ENCODE measurements at regions not wholly inside any gene's neighbourhood (a gene's known extent, or its start where the extent isn't known, plus 50 kb on each side); places are given as distances from the start of the nearest gene placed in this dataset.
"Not testable (repeated sequence)": the region's sequence is repeated elsewhere in the genome, so short reads cannot be mapped to it uniquely, and the experiment has no call there.

DNA sequence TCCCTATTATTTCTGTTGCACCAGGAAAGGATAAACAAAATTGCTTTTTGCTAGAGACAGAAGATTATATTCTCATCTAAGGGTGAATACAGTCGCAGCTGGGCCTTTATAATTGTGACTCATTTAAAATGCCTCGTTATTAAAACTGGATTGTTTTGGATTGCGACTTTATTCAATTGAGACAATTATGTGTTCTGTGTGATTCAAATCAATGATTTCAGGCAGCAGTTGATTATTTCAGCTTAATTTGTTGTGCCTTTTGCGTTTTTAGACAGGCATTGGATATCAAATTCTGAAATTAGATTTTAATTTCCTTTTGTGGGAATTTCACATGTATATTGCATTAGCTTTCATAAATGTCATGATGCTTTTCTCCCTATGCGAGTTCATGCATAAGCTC is 778.1 kb upstream of the SOX11 start:
- no peaks in the 10 kb centered on the region for H3K27me3 Mint-ChIP-seq
- H3K4me3 Mint-ChIP-seq: no peak overlapping the region
- no peaks in the 10 kb centered on the region for H3K36me3 Mint-ChIP-seq
- H3K9me3 Mint-ChIP-seq: no peaks in the 10 kb centered on the region
- H3K4me1 Mint-ChIP-seq: no peaks in the 10 kb centered on the region
- ATAC-seq: no peak
- H3K27ac Mint-ChIP-seq: no peak overlapping the region

DNA sequence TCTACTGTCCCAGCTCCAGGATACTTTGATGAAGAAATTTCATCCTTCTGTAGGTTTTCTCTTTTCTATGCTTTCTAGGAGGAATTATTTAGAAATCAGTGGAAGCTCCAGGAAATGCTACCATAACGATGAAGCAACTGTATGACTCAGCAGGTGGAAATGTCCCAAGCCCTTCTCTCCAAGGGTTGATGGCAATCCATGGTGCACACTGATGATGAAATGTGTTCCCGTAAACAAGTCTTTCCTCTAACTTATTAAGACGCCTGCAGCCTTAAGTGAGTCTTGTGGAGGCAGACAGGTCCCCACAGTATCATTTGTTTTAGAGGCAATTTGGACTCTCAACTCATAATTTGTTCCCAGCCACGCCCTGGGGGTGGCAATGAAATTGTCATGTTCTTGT is 777.6 kb upstream of the SOX11 start:
- Mint-ChIP-seq H3K9me3 (no peaks in the 10 kb centered on the region), H3K27me3 (no peaks in the 10 kb centered on the region), H3K4me1 (no peaks in the 10 kb centered on the region), H3K27ac (no peak overlapping the region), H3K4me3 (no peak overlapping the region), H3K36me3 (no peaks in the 10 kb centered on the region)
- ATAC-seq: no peak

DNA sequence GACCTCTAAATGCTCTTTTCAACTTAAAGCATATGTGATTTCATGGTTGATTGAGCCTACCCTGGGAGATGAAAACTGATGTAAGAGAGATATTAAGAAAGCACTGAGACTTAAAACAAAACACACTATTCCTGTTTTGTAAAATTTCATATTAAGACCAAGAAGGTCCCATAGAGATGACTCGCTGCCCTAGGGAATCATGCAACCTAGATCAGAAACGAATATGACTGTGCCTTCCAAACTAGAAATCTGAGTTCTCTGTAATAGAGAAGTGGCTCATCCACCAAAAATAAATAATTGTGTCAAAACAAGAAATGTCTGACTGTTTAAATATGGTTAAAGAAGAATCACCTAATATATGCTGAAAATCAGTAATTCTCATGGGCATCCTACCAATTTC is 776.8 kb upstream of the SOX11 start:
- Mint-ChIP-seq H3K27me3 (no peaks in the 10 kb centered on the region), H3K4me1 (no peaks in the 10 kb centered on the region), H3K9me3 (no peaks in the 10 kb centered on the region), H3K27ac (no peak overlapping the region), H3K36me3 (no peaks in the 10 kb centered on the region), H3K4me3 (no peak overlapping the region)
- no peak for ATAC-seq

- Mint-ChIP-seq H3K27me3 (no peaks in the 10 kb centered on the region), H3K9me3 (no peaks in the 10 kb centered on the region), H3K27ac (no peak overlapping the region), H3K36me3 (no peaks in the 10 kb centered on the region), H3K4me1 (no peaks in the 10 kb centered on the region), H3K4me3 (no peak overlapping the region)
- no peak for ATAC-seq
Observed at GRCh38 chr2:4916094-4916493, 776.1 kb upstream of the SOX11 start.

- no peak overlapping the region for H3K4me3 Mint-ChIP-seq
- no peak for ATAC-seq
- H3K27ac Mint-ChIP-seq: no peak overlapping the region
- H3K4me1 Mint-ChIP-seq: no peaks in the 10 kb centered on the region
- no peaks in the 10 kb centered on the region for H3K36me3 Mint-ChIP-seq
- H3K9me3 Mint-ChIP-seq: peaks cover 4% of the 10 kb centered on the region
- H3K27me3 Mint-ChIP-seq: no peaks in the 10 kb centered on the region
Observed at GRCh38 chr2:4930704-4931103, 761.5 kb upstream of the SOX11 start.

- Mint-ChIP-seq H3K4me3 (no peak overlapping the region), H3K27me3 (no peaks in the 10 kb centered on the region), H3K4me1 (no peaks in the 10 kb centered on the region), H3K9me3 (peaks cover 4% of the 10 kb centered on the region), H3K27ac (no peak overlapping the region), H3K36me3 (no peaks in the 10 kb centered on the region)
- ATAC-seq: no peak
Observed at GRCh38 chr2:4931721-4932365, 760.3 kb upstream of the SOX11 start.

DNA sequence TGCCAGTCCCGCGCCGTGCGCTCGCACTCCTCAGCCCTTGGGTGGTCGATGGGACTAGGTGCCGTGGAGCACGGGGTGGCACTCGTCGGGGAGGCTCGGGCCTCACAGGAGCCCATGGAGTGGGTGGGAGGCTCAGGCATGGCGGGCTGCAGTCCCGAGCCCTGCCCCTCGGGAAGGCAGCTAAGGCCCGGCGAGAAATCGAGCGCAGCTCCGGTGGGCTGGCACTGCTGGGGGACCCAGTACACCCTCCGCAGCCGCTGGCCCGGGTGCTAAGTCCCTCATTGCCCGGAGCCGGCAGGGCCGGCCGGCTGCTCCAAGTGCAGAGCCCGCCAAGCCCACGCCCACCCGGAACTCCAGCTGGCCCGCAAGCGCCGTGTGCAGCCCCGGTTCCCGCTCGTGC is 756.9 kb upstream of the SOX11 start:
- not testable (repeated sequence) for H3K4me3 Mint-ChIP-seq, H3K27ac Mint-ChIP-seq, H3K4me1 Mint-ChIP-seq, H3K36me3 Mint-ChIP-seq, ATAC-seq, H3K27me3 Mint-ChIP-seq, H3K9me3 Mint-ChIP-seq

GRCh38 chr2:4937550-4937949 is 754.6 kb upstream of the SOX11 start:
- Mint-ChIP-seq H3K4me3 (no peak overlapping the region), H3K36me3 (no peaks in the 10 kb centered on the region), H3K27me3 (no peaks in the 10 kb centered on the region)

GRCh38 chr2:4938206-4938605 is 754.0 kb upstream of the SOX11 start:
- H3K27ac Mint-ChIP-seq: no peak overlapping the region
- ATAC-seq: no peak
- no peak overlapping the region for H3K4me3 Mint-ChIP-seq
- H3K27me3 Mint-ChIP-seq: no peaks in the 10 kb centered on the region
- H3K9me3 Mint-ChIP-seq: peaks cover 2% of the 10 kb centered on the region
- no peaks in the 10 kb centered on the region for H3K36me3 Mint-ChIP-seq
- H3K4me1 Mint-ChIP-seq: no peaks in the 10 kb centered on the region

More at GRCh38 chr2:4937550-4937949, 754.6 kb upstream of the SOX11 start:
- no peak for ATAC-seq
- Mint-ChIP-seq H3K4me1 (no peaks in the 10 kb centered on the region), H3K9me3 (peaks cover 2% of the 10 kb centered on the region), H3K27ac (no peak overlapping the region)

- Mint-ChIP-seq H3K27ac (no peak overlapping the region), H3K4me1 (no peaks in the 10 kb centered on the region), H3K4me3 (no peak overlapping the region), H3K27me3 (no peaks in the 10 kb centered on the region), H3K36me3 (no peaks in the 10 kb centered on the region), H3K9me3 (no peaks in the 10 kb centered on the region)
- ATAC-seq: no peak
Observed at GRCh38 chr2:4942441-4942840, 749.7 kb upstream of the SOX11 start.

DNA sequence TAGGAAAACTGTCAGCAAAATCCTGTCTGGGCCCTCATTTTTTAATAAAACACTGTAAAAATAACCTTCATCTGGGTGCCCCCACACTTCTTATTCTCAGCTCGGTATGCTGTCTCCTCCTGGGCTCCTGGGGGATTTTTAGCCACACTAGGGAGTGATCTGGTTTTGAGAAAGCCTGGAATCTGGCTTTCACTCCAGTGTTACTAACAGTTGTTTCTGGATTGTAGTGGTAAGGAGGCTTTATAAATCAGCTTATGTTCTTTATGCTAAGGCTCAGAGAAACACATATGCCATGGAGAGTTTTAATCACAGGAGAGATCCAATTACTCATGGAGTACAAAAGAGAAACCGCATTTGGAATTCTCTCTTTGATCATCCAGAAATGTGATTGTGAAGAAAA is 744.3 kb upstream of the SOX11 start:
- ATAC-seq: no peak
- Mint-ChIP-seq H3K9me3 (peaks cover 8% of the 10 kb centered on the region), H3K36me3 (no peaks in the 10 kb centered on the region), H3K27me3 (no peaks in the 10 kb centered on the region), H3K4me3 (no peak overlapping the region), H3K27ac (no peak overlapping the region), H3K4me1 (no peaks in the 10 kb centered on the region)

GRCh38 chr2:4951368-4951767 is 740.8 kb upstream of the SOX11 start:
- peaks cover 8% of the 10 kb centered on the region for H3K9me3 Mint-ChIP-seq
- H3K4me1 Mint-ChIP-seq: no peaks in the 10 kb centered on the region
- H3K36me3 Mint-ChIP-seq: no peaks in the 10 kb centered on the region
- H3K27me3 Mint-ChIP-seq: no peaks in the 10 kb centered on the region
- no peak overlapping the region for H3K4me3 Mint-ChIP-seq
- H3K27ac Mint-ChIP-seq: no peak overlapping the region
- ATAC-seq: no peak

DNA sequence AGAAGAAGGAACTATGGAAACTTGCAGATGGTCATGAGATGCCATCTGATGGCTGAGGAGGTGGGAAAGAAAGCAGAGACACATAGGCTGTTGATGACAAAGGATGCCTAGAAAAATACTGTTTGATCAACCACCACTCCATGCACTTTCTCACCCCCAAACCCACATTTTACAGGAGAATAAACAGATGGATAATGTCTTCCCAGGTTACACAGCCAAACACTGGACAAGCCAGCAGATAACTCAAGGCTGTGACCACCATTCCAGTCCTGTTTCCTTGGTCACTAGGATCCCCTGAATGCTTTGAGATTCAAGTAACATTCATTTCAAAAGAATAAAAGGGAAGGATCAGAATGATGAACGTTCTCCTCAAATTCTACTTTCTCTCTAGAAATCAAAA is 733.0 kb upstream of the SOX11 start:
- Mint-ChIP-seq H3K36me3 (no peaks in the 10 kb centered on the region), H3K4me1 (no peaks in the 10 kb centered on the region), H3K27me3 (no peaks in the 10 kb centered on the region), H3K4me3 (no peak overlapping the region), H3K27ac (no peak overlapping the region), H3K9me3 (peaks cover 4% of the 10 kb centered on the region)
- ATAC-seq: no peak

- ATAC-seq: no peak
- H3K36me3 Mint-ChIP-seq: no peaks in the 10 kb centered on the region
Observed at GRCh38 chr2:4962419-4962818, 729.8 kb upstream of the SOX11 start.

DNA sequence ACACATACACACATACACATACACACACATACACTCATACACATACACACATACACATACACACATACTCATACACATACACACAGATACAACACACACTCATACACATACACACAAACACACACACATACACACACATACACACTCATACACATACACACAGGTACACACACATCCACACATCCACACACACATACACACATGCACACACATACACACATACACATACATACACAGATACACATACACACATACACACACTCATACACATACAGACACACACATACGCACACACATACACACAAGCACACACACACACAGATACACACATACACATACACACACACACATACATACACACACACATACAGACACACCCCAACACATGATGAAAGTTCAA is 729.1 kb upstream of the SOX11 start:
- Mint-ChIP-seq H3K4me1 (no peaks in the 10 kb centered on the region), H3K36me3 (no peaks in the 10 kb centered on the region), H3K27ac (no peak overlapping the region), H3K9me3 (peaks cover 4% of the 10 kb centered on the region), H3K27me3 (no peaks in the 10 kb centered on the region), H3K4me3 (no peak overlapping the region)
- no peak for ATAC-seq

More at GRCh38 chr2:4962419-4962818, 729.8 kb upstream of the SOX11 start:
- no peaks in the 10 kb centered on the region for H3K27me3 Mint-ChIP-seq
- H3K4me1 Mint-ChIP-seq: no peaks in the 10 kb centered on the region
- H3K4me3 Mint-ChIP-seq: no peak overlapping the region
- H3K27ac Mint-ChIP-seq: no peak overlapping the region
- H3K9me3 Mint-ChIP-seq: peaks cover 4% of the 10 kb centered on the region

DNA sequence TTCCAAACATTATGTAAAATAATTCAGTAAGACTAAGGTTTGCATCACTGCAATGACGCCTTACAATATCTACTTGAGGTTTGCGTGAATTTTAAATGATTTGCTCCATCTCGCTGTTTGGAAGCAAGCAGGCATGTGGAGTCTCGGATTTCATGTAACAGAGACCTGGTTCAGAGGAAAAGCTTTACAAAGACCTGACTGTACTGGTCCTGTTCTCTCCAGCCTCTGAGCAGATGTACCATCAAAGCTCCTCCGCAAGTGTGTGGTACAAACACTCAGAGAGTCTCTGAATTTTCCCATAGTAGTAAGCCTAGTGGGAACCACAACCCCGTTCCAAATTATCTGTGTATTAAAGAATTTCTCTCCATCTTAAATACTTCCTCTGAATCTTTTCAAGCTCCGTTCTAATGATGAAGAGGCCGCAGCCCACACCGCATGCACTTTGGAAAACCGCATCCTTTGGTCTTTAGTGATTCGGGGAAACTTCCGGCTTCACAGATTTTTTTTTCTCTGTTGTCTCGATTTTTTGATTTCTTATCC is 728.1 kb upstream of the SOX11 start:
- no peak overlapping the region for H3K4me3 Mint-ChIP-seq
- ATAC-seq: no peak
- no peaks in the 10 kb centered on the region for H3K4me1 Mint-ChIP-seq
- H3K9me3 Mint-ChIP-seq: peaks cover 4% of the 10 kb centered on the region
- H3K27me3 Mint-ChIP-seq: no peaks in the 10 kb centered on the region
- H3K36me3 Mint-ChIP-seq: no peaks in the 10 kb centered on the region
- no peak overlapping the region for H3K27ac Mint-ChIP-seq
